Ureter (tissue), 1 donor: ENCODE measurements at regions not wholly inside any gene's neighbourhood (a gene's known extent, or its start where the extent isn't known, plus 50 kb on each side); places are given as distances from the start of the nearest gene placed in this dataset.

Experiments
- DNase-seq: peaks from one replicate; pipeline ENCODE4 v3.0.0-alpha.2; 2020; ENCODE audit warnings: low spot score
- donor health status: DM: yes; HTN: yes; CAD: no.

DNA sequence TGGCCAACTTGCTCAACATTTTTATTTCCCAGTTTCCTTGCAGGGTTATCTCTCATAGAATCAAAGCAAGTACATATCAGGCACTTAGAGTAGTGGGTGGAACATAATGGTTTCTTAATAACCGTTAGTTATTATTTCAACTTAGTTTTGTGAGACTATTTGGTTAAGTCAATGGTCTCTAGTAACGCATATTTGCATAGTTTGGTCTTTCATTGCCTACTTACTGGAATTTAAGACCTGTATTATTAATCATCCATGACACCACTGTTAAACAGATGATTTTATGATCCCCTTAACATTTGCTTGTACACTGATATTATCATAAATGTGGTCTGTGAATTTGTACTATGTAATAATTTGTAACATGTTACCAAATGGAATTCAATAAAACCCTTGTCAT lies 70.9 kb upstream of the SMIM31 start:
- DNase-seq: no peak

DNA sequence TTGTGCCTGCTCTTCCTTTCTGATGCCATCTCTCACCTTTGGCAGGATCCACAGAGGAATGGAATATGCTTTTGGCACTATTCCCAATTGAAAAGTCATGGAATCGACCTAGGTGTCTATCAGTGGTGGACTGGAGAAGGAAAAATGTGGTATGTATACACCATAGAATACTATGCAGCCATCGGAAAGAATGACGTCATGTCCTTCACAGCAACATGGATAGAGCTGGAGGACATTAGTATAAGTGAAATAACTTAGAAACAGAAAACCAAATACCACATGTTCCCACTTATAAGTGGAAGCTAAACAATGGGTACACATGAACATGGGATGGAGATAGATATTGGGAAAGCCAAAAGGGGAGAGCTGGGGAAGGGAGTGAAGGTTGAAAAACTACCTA lies 58.3 kb upstream of the SMIM31 start:
- DNase-seq: no peak

DNA sequence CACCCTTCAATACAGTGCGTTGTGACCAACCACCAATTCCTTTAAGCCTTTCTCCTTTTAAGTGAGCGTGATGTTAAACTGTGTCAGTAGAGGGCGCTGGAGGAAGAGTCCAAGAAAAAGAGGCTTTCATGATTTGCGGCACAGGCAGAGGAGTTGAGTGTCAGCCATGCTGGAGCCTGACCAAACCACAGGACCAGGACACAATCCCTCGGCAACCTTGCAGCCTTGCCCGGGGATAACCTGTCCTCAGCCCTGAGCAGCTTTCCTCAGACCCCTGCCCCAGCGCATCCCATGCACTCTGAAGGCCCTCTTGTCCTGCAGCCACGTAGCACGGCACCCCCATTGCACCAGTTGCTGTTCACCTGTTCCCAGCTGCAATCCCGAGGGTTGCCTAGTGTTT lies 53.5 kb upstream of the SMIM31 start:
- no peak for DNase-seq

DNA sequence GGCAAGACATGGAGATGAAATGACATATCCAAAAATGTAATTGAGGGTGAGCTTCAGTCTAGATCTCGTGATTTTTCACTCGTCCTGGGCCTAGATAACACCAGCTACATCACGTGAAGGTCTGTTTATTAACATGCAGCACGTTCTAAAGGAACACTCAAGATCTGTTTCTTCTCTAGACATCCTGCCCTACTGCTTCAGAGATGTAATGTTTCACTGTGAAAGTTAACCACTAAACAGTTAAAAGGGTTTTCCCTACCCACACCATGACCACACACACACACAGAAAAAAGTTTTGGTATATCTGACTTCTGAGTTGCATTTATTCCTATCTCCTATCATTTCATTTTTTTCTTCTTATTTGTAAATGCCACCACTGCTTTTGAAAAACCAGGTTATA lies 52.3 kb upstream of the SMIM31 start:
- no peak for DNase-seq
